SHP77 treated with DMSO at 0.1 percent for 48 hours (cell line): ENCODE measurements at regions not wholly inside any gene's neighbourhood (a gene's known extent, or its start where the extent isn't known, plus 50 kb on each side); places are given as distances from the start of the nearest gene placed in this dataset.

Experiments
- DNase-seq: peaks from one replicate; lab custom pipeline; 2025; lab: John Stamatoyannopoulos, UW

GRCh38 chr5:3542769-3543168, 52.9 kb upstream of the IRX1 start:
- no peak for DNase-seq

- no peak for DNase-seq
These were observed 53.5 kb upstream of the IRX1 start for GRCh38 chr5:3542158-3542557.

DNA sequence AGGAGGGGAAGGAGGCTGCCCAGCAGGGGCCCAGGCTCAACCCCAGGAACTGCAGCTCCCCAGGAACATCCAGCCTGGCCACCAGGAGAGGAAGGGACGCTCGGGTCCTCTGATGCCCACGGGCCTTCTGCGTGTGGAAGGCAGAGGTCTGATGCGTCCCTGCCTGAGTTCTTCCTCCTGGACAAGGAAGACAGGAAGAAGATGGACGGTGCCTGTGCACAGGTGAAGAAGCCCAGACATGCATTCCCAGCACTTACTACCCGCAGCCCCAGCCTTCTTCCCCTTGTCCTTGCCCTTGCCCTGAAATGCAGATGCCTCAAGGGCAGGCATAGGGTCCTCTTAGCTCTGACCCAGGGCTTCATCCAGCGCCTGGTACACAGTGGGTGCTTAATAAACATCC, 56.7 kb upstream of the IRX1 start:
- no peak for DNase-seq

- DNase-seq: no peak
These were observed 57.7 kb upstream of the IRX1 start for GRCh38 chr5:3537942-3538341.

DNA sequence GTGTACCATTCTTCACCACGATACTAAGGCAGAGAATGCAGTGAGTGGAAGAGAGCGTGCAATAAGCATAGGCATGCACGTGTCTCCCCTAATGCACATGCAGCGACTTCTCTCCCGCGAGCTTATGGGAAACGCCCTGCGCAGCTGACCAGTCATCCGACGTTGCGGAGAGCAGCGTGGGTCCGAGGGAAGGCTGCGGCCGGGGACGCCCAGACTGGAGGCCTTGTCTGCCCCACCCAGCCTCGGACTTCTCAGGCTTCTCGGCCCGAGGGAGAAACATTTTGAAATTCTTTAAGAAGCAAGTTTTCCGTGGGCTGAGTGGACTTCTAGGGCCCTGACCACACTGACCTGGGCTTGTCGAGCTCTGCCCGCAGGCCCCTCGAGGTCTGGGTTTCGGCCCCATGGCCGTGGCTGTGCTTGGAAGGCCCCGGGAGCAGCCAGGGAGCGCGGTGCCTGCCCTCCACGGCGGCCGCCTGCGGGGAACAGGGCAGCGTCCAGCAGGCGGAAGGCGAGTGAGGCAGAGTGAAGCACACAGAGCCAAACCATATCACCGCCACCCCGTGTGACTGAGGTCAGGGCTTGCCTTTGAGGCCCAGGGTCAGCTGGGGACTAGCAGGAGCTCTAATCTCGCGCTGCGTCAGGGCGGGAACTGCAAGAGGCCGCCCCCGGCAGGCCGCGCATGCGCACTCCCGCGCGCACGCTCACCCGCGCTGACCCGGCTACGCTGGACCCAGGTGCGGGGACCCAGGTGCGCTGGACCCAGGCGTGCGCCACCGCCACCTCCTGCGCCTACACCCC, 60.0 kb upstream of the IRX1 start:
- no peak for DNase-seq

DNA sequence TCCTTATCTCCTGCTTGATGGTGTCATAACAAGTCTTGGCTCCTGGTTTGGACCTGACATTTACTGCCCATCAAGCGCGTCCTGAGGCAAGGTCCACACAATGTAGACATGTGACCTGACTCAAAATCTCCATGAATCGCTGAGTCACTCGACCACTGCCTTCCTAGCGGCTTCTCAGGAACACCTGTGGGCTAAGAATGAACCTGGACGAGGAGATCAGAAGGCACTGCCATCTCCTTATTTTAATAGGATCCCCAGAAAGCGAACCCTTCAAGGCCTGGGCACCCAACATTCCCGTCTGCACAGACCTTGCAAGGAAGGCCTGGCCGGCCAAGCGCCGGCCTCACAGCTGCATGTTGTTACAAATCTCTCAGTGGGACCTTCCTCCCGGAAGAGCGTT, 60.6 kb upstream of the IRX1 start:
- DNase-seq: no peak

DNA sequence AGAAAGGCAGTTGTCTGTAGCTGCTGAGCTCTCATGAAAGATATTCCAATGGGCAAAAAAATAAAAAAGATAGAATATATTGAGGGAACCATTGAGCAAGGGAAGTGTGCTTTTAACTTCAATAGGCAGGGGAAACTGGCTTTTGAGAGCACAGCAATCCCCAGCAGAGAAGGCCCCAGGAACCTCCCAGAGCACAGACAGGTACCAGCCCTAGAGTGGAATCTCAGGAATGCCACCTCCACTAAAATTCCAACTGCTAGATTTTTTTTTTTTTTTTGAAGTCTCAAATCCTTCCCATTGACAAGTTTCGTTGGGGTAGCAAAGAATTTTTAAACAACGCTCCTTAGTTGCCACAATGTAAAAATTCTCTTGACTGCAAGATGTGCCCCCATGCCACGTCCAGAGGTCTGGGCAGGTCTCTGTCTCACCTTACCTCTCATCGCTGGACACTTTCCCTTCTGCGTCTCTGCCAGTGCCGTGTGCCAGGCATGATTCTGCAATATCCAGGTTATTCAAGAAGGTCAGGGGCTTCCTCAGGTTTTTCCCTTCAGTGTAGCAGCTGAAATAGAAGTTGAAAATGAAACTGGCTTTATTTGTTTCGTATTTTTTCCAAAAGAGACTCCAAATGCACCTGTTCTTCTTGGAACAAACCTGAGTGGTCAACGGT, 64.2 kb upstream of the IRX1 start:
- no peak for DNase-seq

DNA sequence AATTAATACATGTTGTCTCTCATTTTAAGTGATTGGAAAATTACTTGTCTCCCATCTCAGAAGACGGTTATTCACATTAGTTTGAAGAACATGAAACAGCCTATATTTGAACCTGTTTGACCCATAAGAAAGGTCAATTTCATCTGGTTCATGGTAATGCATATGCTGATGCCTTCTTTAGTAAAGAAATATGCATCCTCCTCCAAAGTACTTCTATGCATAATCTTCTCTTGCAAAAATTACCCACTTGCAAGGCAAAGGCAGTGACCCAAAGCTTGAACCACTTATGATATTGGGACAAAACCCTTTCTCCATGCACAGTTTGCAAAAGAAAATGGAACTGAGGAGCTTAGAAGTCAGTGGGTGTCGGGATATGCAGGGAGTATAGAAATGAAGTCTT, 65.4 kb upstream of the IRX1 start:
- DNase-seq: no peak

GRCh38 chr5:3526551-3527185, 69.0 kb upstream of the IRX1 start:
- no peak for DNase-seq

- DNase-seq: no peak
These were observed 73.1 kb upstream of the IRX1 start for GRCh38 chr5:3522491-3522890.

DNA sequence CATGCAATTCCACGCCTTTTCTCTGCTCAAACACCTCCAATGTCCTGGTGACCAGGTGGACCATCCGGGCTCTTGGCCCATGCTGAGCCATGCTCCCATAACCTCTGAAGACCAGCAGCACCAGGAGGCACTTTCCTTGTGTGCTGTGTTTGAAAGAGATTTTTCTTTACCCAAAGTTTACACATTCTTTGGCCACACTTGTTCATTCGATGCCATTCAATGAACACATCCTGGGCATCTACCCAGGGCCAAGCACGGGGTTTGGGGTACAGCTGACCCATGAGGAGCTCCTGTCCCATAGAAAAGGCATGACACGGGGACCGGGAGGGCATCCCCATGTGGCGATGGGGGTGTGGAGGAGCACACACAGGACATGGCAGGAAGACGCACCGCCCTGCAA, 77.1 kb upstream of the IRX1 start:
- DNase-seq: no peak

GRCh38 chr5:3518051-3518450, 77.6 kb upstream of the IRX1 start:
- DNase-seq: no peak

DNA sequence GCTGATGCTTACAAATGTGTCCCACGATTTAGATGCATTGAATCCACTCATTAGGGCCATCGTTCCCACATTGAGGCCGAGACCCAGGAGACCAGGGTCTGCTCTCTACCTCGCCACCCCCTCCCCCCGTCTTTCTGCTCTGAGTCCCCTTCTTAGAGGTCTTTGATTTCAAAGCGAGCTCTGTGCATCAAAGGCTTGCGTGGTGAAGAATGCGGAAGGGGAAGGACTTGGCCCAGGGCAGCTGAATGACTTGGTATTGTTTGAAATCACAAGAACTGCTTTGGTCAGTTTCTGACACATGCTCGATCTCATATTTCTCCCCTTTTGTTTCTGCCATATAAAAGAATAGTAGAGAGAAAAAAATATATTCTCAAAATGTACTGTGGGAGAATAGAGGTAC, 78.3 kb upstream of the IRX1 start:
- DNase-seq: no peak

DNA sequence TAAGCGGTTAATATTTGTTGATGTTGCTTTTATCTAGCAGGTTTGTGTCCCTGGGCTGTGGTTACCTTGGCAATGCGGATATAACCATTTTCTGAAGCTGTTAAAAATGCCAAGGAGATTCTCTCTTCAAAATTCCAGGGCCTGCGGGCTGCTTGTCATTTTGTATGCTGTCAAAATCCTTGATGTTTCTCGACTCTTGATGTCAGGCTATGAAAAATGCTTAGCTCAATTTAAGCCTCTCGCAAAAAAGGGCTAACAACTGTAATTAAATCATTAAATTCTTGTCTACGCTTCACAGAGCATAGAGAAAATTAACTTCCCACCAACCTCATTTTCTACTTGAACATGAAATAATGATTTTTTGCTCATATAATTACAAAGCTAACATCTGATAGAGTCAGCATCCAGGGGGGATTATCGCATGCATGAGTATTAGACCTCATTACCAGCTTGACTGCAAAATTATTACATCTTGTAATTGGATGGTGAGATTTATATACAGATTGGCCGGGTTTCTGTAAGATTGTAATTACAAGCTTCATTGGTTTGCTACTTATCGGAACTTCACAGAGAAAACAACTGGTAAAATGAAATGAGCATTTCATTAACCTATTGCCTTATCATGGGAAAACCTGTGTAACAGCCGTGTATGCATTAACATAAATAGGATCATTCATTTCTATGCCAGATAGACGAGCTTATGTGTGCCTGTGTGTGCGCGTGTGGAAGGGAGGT, 83.1 kb upstream of the IRX1 start:
- no peak for DNase-seq

DNA sequence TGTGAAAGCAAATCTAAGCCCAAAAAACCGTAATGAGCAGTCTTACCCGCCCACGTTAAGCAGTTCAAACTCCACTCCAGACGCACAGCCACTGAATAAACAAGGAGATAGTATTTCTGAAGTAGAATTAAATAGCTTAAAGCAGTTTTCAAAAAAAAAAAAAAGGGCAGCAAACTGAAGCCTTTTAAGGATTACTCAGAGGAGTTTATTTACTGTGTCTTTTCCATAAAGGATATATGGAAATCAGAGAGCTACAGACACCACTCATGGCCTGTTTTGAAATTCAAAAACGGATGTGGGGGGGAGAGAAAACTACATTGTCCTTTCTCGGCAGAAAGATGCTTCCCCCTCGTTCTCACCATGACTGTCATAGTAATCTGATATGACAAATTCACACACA, 83.7 kb upstream of the IRX1 start:
- DNase-seq: no peak

- DNase-seq: no peak
These were observed 84.1 kb upstream of the IRX1 start for GRCh38 chr5:3511519-3511918.

DNA sequence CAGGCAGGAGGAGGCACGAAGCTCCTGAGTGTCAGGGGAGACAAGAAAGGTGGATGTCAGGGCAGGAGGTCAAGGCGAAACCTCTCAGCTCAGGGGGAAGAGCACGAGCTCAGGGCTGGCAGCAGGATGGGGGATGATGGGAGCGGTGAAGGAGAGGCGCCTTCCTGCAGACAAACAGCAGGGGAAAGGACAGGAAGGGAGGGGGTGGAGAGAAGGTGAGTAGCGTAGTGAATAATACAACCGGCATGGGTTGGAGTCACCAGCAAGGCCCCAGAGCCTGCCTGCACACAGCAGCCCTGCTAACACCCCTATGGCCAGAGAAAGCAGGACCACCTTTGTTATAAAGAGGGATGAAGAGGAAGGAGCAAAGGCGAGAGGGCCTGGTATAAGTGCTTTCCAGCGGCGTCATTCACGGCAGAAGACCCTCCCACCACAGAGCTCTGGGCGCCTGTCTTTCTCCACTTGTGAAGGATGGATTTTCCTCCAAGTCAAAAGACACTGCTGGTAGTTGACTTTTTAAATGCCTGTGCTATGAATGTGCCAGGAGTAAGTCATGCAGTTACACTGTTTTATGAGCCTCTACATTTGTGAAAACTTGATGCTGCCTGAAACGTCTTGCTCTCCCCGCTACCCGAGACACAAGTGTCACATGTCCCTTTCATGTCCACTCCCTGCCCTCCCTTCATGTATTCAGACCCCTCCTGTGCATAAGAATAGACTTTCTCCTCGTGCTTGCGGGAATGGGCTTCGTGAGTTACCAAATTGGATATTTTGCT, 84.8 kb upstream of the IRX1 start:
- DNase-seq: no peak

- no peak for DNase-seq
These were observed 86.3 kb upstream of the IRX1 start for GRCh38 chr5:3509290-3509689.

GRCh38 chr5:3508395-3508794, 87.2 kb upstream of the IRX1 start:
- DNase-seq: no peak

DNA sequence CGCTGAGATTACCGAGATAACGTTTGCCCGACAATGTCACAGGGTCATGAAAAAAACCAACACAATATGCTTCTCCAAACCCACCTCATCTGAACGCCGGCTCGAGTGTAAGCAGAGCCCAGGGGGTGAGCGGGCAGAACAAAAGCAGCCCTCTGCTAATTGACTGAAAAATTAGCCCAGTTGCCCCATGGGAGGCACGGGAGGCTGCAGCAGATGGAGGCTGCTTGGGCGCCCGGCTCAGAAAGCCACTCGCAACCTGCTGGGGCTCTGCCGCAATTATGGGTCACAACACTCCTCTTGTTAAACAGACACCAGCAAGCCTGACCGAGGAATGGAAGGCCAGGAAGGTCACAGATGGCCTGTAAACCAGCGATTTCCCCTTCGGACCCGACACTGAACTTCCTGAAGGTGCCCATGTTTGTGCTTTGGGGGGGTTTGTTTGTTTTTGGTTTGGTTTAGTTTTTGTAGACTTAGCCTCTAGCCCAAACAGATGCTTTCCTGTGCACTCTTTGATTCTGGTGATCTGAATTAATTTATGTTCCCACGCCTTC, 104.6 kb upstream of the IRX1 start:
- no peak for DNase-seq

DNA sequence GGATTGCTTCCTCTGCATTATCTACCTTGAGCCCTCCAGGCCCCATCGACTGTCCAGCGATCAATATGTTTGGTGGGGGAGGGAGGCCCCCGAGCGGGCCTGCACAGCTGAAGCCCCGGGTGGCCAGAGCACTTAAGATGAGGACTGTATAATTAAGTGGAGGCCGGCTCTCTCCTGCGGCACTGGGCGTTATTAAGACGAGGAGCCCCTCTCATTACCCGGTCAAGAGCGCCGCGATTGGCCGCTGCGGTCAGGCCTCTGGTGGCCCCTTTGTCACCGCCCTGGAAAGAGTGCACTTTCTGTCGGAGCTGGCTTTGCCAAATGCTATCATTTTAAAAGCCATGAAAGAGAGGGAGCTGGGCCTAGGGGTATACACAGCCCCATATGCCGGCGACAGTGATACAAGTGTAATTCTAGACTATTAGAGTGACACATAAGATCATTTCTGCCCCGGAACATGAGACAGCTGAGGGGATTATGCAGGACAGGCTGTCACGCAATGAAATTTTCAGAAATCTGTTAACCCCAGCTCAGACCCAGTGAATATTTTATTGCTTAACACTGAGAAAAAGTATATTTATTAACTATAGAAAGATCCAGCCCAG, 106.3 kb upstream of the IRX1 start:
- DNase-seq: no peak
